ENCODE measurements at regions not wholly inside any gene's neighbourhood (a gene's known extent, or its start where the extent isn't known, plus 50 kb on each side); places are given as distances from the start of the nearest gene placed in this dataset.
A peak's percentile ranks its signal among the peaks of the same experiment; 100 is the strongest.

GRCh38 chr13:111622051-111622531, 301.6 kb downstream of the TEX29 start:
- Histone ChIP-seq H3K27ac (ENCODE audit: insufficient read length, low read depth, low read length) (no peak overlapping the region), H3K27me3 (ENCODE audit: insufficient read depth, low read length) (no peaks in the 10 kb centered on the region), H3T11ph (ENCODE audit: low read length) (no peak overlapping the region), H2AFZ (ENCODE audit: low read length) (no peak overlapping the region), H4K20me1 (ENCODE audit: control insufficient read depth, insufficient read depth, insufficient read length) (no peaks in the 10 kb centered on the region), H3K14ac (ENCODE audit: insufficient read depth, low read length) (no peak overlapping the region; the same call in 1 of the 2 replicates), H3K23me2 (ENCODE audit: insufficient read length, low read depth, low read length, poor library complexity, severe bottlenecking) (no peaks in the 10 kb centered on the region), H3K79me1 (ENCODE audit: insufficient read depth, low read depth, low read length, poor library complexity, severe bottlenecking) (no peaks in the 10 kb centered on the region), H2BK15ac (ENCODE audit: low read depth, low read length) (no peak overlapping the region), H2BK12ac (ENCODE audit: insufficient read length, low read depth, low read length) (no peak overlapping the region), H2BK120ac (ENCODE audit: low read depth, low read length, poor library complexity, severe bottlenecking) (no peak overlapping the region), H4K5ac (ENCODE audit: insufficient read length, low read depth, low read length) (no peak overlapping the region), H3K9ac (ENCODE audit: extremely low read depth, insufficient read length, low read length) (no peak overlapping the region), H4K8ac (replicated peaks; ENCODE audit: insufficient read length, low read depth, low read length) (no peak overlapping the region), H4K91ac (ENCODE audit: insufficient read length, low read depth, low read length) (no peak overlapping the region), H3K79me2 (ENCODE audit: insufficient read depth, low read length) (no peaks in the 10 kb centered on the region), H2BK5ac (ENCODE audit: insufficient read length, low read length) (no peak overlapping the region), H3K4me2 (ENCODE audit: insufficient read depth, insufficient read length, low read length) (no peak overlapping the region), H3K4me1 (ENCODE audit: insufficient read depth, low read length) (no peaks in the 10 kb centered on the region), H3K23ac (ENCODE audit: insufficient read length, low read depth, low read length) (no peak overlapping the region), H2AK5ac (ENCODE audit: insufficient read length, low read length) (no peak overlapping the region), H3K4ac (ENCODE audit: low read depth, low read length) (no peak overlapping the region), H3K56ac (ENCODE audit: insufficient read length, low read depth, low read length) (no peak overlapping the region), H3K9me3 (ENCODE audit: control insufficient read depth, low read depth, low read length) (no peaks in the 10 kb centered on the region), H2BK20ac (ENCODE audit: low read depth, low read length, poor library complexity, severe bottlenecking) (no peak overlapping the region), H3K18ac (ENCODE audit: insufficient read length, low read depth, low read length) (no peak overlapping the region)
- DNase-seq: peak; percentile 30
- no peak overlapping the region for H3K4me3 Mint-ChIP-seq
- H3K9me3 Mint-ChIP-seq: no peaks in the 10 kb centered on the region
- WGBS (ENCODE audit: extremely low coverage, insufficient read length, low lambda C conversion rate): no CpG with 5 or more reads among the region's 21 CpGs
- TF ChIP-seq, protein P1, sequence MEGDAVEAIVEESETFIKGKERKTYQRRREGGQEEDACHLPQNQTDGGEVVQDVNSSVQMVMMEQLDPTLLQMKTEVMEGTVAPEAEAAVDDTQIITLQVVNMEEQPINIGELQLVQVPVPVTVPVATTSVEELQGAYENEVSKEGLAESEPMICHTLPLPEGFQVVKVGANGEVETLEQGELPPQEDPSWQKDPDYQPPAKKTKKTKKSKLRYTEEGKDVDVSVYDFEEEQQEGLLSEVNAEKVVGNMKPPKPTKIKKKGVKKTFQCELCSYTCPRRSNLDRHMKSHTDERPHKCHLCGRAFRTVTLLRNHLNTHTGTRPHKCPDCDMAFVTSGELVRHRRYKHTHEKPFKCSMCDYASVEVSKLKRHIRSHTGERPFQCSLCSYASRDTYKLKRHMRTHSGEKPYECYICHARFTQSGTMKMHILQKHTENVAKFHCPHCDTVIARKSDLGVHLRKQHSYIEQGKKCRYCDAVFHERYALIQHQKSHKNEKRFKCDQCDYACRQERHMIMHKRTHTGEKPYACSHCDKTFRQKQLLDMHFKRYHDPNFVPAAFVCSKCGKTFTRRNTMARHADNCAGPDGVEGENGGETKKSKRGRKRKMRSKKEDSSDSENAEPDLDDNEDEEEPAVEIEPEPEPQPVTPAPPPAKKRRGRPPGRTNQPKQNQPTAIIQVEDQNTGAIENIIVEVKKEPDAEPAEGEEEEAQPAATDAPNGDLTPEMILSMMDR (conservative IDR thresholded peaks at IDR 0.05): no peak
- peaks cover 9% of the 10 kb centered on the region for H3K27me3 Mint-ChIP-seq (ENCODE audit: low read depth)
- H3K27ac Mint-ChIP-seq: no peak overlapping the region
- peaks cover 0 to 4% of the 10 kb centered on the region in 2 experiments; a peak in 2 of 4 replicates for H3K4me1 Mint-ChIP-seq
- H3K36me3 Mint-ChIP-seq (ENCODE audit: insufficient read depth in 1 of 3, low read depth in 3 of 3): no peaks in the 10 kb centered on the region
